ENCODE measurements at regions not wholly inside any gene's neighbourhood (a gene's known extent, or its start where the extent isn't known, plus 50 kb on each side); places are given as distances from the start of the nearest gene placed in this dataset.

DNA sequence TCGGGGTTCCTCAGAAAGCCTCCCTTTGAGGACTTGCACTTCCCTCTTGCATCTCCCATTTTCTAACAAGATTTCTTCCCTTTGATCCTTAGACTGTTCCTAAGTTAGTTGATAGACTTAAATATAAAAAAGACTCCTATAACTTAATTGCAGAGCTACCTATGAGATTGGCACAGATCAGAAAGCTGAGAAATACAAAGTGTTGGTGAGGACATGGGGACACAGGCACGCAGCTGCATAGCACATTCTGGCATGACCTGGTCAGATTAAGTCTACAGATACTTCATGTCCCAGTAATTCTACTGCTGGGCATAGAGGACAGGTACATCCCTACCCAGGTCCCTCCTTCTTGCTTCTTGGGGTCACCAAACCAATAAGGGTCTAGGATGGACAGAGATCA is 141.7 kb upstream of the LHX5 start:
- TF ChIP-seq CTCF (IDR thresholded peaks at IDR 0.05; ENCODE audit: control extremely low read depth, extremely low read depth, low read depth, missing control alignments): no peak
- POLR2A ChIA-PET: no interaction called here
- CTCF ChIA-PET: interaction anchor here (1.1 kb wide), 1 partner anchor 9 kb away, joined by 3 read pairs; no protein-coding TSS in a partner anchor
- no peak for DNase-seq (ENCODE audit: extremely low spot score)

GRCh38 chr12:113612793-113613192 is 141.1 kb upstream of the LHX5 start:
- TF ChIP-seq CTCF (IDR thresholded peaks at IDR 0.05; ENCODE audit: control extremely low read depth, extremely low read depth, low read depth, missing control alignments): no peak
- ChIA-PET CTCF (interaction anchor here (1.1 kb wide), 1 partner anchor 9 kb away, joined by 3 read pairs; no protein-coding TSS in a partner anchor), POLR2A (no interaction called here)
- no peak for DNase-seq (ENCODE audit: extremely low spot score)

GRCh38 chr12:113612076-113612728 is 140.5 kb upstream of the LHX5 start:
- POLR2A ChIA-PET: no interaction called here
- CTCF ChIA-PET: interaction anchor here (1.1 kb wide), 1 partner anchor 10 kb away, joined by 3 read pairs; no protein-coding TSS in a partner anchor
- no peak for DNase-seq (ENCODE audit: extremely low spot score)
- no peak for TF ChIP-seq CTCF (IDR thresholded peaks at IDR 0.05; ENCODE audit: control extremely low read depth, extremely low read depth, low read depth, missing control alignments)

DNA sequence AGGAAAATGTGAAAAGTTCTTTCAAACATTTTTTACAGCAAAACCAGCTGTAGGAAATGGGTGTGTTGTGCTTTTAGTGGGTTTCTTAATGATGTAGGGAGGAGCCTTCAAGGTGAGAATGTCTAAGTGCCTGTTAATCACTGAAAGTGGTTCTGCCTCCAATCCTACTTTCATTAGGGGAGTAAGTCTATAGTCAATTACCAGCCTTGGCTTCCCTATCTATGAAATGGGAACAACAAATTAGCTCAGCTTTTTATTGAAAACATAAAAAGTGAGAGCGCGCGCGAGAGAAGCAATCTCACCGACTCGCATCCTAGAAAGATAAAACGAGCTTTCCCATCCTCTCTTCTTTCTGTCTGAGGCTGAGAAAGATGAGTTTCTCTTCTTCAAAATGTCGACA is 140.0 kb upstream of the LHX5 start:
- POLR2A ChIA-PET: no interaction called here
- CTCF ChIA-PET: no interaction called here
- no peak for DNase-seq (ENCODE audit: extremely low spot score)
- no peak for TF ChIP-seq CTCF (IDR thresholded peaks at IDR 0.05; ENCODE audit: control extremely low read depth, extremely low read depth, low read depth, missing control alignments)

- POLR2A ChIA-PET: no interaction called here
- DNase-seq (ENCODE audit: extremely low spot score): no peak
- CTCF ChIA-PET: no interaction called here
- no peak for TF ChIP-seq CTCF (IDR thresholded peaks at IDR 0.05; ENCODE audit: control extremely low read depth, extremely low read depth, low read depth, missing control alignments)
Measured at GRCh38 chr12:113610698-113611097, 139.0 kb upstream of the LHX5 start.

- no peak for DNase-seq (ENCODE audit: extremely low spot score)
- ChIA-PET POLR2A (no interaction called here), CTCF (no interaction called here)
- no peak for TF ChIP-seq CTCF (IDR thresholded peaks at IDR 0.05; ENCODE audit: control extremely low read depth, extremely low read depth, low read depth, missing control alignments)
Measured at GRCh38 chr12:113609692-113610469, 138.2 kb upstream of the LHX5 start.

Measured in GM10248 (cell line).